ENCODE measurements at regions not wholly inside any gene's neighbourhood (a gene's known extent, or its start where the extent isn't known, plus 50 kb on each side); places are given as distances from the start of the nearest gene placed in this dataset.
"Not testable (repeated sequence)": the region's sequence is repeated elsewhere in the genome, so short reads cannot be mapped to it uniquely, and the experiment has no call there.

- Histone ChIP-seq H3K36me3 (ENCODE audit: control insufficient read depth, insufficient read depth, low read length) (no peaks in the 10 kb centered on the region), H3K9ac (ENCODE audit: low read length) (no peak overlapping the region), H3K4me3 (ENCODE audit: low read length) (no peak overlapping the region), H3K4me1 (ENCODE audit: control insufficient read depth, insufficient read depth, low read length) (no peaks in the 10 kb centered on the region), H3K27me3 (ENCODE audit: control insufficient read depth, insufficient read depth, low read length) (no peaks in the 10 kb centered on the region), H3K9me3 (ENCODE audit: control insufficient read depth, low read length) (no peaks in the 10 kb centered on the region)
Observed at GRCh38 chr9:720239-720881, 121.1 kb upstream of the DMRT1 start.

GRCh38 chr9:722388-722980 is 119.0 kb upstream of the DMRT1 start:
- H3K9ac ChIP-seq (ENCODE audit: low read length), result no peak overlapping the region
- H3K4me1 ChIP-seq (ENCODE audit: control insufficient read depth, insufficient read depth, low read length), result no peaks in the 10 kb centered on the region
- H3K27me3 ChIP-seq (ENCODE audit: control insufficient read depth, insufficient read depth, low read length), result no peaks in the 10 kb centered on the region
- no peaks in the 10 kb centered on the region for H3K36me3 ChIP-seq (ENCODE audit: control insufficient read depth, insufficient read depth, low read length)
- H3K4me3 ChIP-seq (ENCODE audit: low read length), result no peak overlapping the region
- no peaks in the 10 kb centered on the region for H3K9me3 ChIP-seq (ENCODE audit: control insufficient read depth, low read length)

GRCh38 chr9:724461-724860 is 117.0 kb upstream of the DMRT1 start:
- not testable (repeated sequence) for H3K27me3 ChIP-seq (ENCODE audit: control insufficient read depth, insufficient read depth, low read length); H3K4me3 ChIP-seq (ENCODE audit: low read length); H3K9me3 ChIP-seq (ENCODE audit: control insufficient read depth, low read length); H3K4me1 ChIP-seq (ENCODE audit: control insufficient read depth, insufficient read depth, low read length); H3K36me3 ChIP-seq (ENCODE audit: control insufficient read depth, insufficient read depth, low read length); H3K9ac ChIP-seq (ENCODE audit: low read length)

- Histone ChIP-seq H3K27me3 (ENCODE audit: control insufficient read depth, insufficient read depth, low read length) (no peaks in the 10 kb centered on the region), H3K4me3 (ENCODE audit: low read length) (no peak overlapping the region), H3K4me1 (ENCODE audit: control insufficient read depth, insufficient read depth, low read length) (no peaks in the 10 kb centered on the region), H3K9me3 (ENCODE audit: control insufficient read depth, low read length) (no peaks in the 10 kb centered on the region), H3K9ac (ENCODE audit: low read length) (no peak overlapping the region), H3K36me3 (ENCODE audit: control insufficient read depth, insufficient read depth, low read length) (no peaks in the 10 kb centered on the region)
Observed at GRCh38 chr9:726005-726404, 115.5 kb upstream of the DMRT1 start.

GRCh38 chr9:727767-728166 is 113.7 kb upstream of the DMRT1 start:
- no peak overlapping the region for H3K9ac ChIP-seq (ENCODE audit: low read length)
- no peaks in the 10 kb centered on the region for H3K36me3 ChIP-seq (ENCODE audit: control insufficient read depth, insufficient read depth, low read length)

GRCh38 chr9:728535-728934 is 113.0 kb upstream of the DMRT1 start:
- no peak overlapping the region for H3K4me3 ChIP-seq (ENCODE audit: low read length)
- H3K9me3 ChIP-seq (ENCODE audit: control insufficient read depth, low read length), result no peaks in the 10 kb centered on the region
- peaks cover 5% of the 10 kb centered on the region for H3K4me1 ChIP-seq (ENCODE audit: control insufficient read depth, insufficient read depth, low read length)
- no peak overlapping the region for H3K9ac ChIP-seq (ENCODE audit: low read length)
- H3K27me3 ChIP-seq (ENCODE audit: control insufficient read depth, insufficient read depth, low read length), result no peaks in the 10 kb centered on the region
- no peaks in the 10 kb centered on the region for H3K36me3 ChIP-seq (ENCODE audit: control insufficient read depth, insufficient read depth, low read length)

More at GRCh38 chr9:727767-728166, 113.7 kb upstream of the DMRT1 start:
- Histone ChIP-seq H3K4me3 (ENCODE audit: low read length) (no peak overlapping the region), H3K27me3 (ENCODE audit: control insufficient read depth, insufficient read depth, low read length) (no peaks in the 10 kb centered on the region), H3K9me3 (ENCODE audit: control insufficient read depth, low read length) (no peaks in the 10 kb centered on the region), H3K4me1 (ENCODE audit: control insufficient read depth, insufficient read depth, low read length) (peaks cover 5% of the 10 kb centered on the region)

- Histone ChIP-seq H3K9me3 (ENCODE audit: control insufficient read depth, low read length) (no peaks in the 10 kb centered on the region), H3K27me3 (ENCODE audit: control insufficient read depth, insufficient read depth, low read length) (no peaks in the 10 kb centered on the region), H3K9ac (ENCODE audit: low read length) (no peak overlapping the region), H3K36me3 (ENCODE audit: control insufficient read depth, insufficient read depth, low read length) (peaks cover under 1% of the 10 kb centered on the region), H3K4me3 (ENCODE audit: low read length) (no peak overlapping the region), H3K4me1 (ENCODE audit: control insufficient read depth, insufficient read depth, low read length) (peaks cover 5% of the 10 kb centered on the region)
Observed at GRCh38 chr9:731474-731873, 110.0 kb upstream of the DMRT1 start.

- Histone ChIP-seq H3K9ac (ENCODE audit: low read length) (no peak overlapping the region), H3K4me1 (ENCODE audit: control insufficient read depth, insufficient read depth, low read length) (peaks cover 5% of the 10 kb centered on the region), H3K36me3 (ENCODE audit: control insufficient read depth, insufficient read depth, low read length) (peaks cover 9% of the 10 kb centered on the region), H3K9me3 (ENCODE audit: control insufficient read depth, low read length) (no peaks in the 10 kb centered on the region), H3K4me3 (ENCODE audit: low read length) (no peak overlapping the region), H3K27me3 (ENCODE audit: control insufficient read depth, insufficient read depth, low read length) (no peaks in the 10 kb centered on the region)
Observed at GRCh38 chr9:734831-735511, 106.5 kb upstream of the DMRT1 start.

- Histone ChIP-seq H3K4me1 (ENCODE audit: control insufficient read depth, insufficient read depth, low read length) (no peaks in the 10 kb centered on the region), H3K27me3 (ENCODE audit: control insufficient read depth, insufficient read depth, low read length) (no peaks in the 10 kb centered on the region), H3K9ac (ENCODE audit: low read length) (no peak overlapping the region), H3K9me3 (ENCODE audit: control insufficient read depth, low read length) (no peaks in the 10 kb centered on the region), H3K4me3 (ENCODE audit: low read length) (no peak overlapping the region), H3K36me3 (ENCODE audit: control insufficient read depth, insufficient read depth, low read length) (peaks cover 9% of the 10 kb centered on the region)
Observed at GRCh38 chr9:737400-738120, 103.9 kb upstream of the DMRT1 start.

- Histone ChIP-seq H3K9ac (ENCODE audit: low read length) (no peak overlapping the region), H3K4me1 (ENCODE audit: control insufficient read depth, insufficient read depth, low read length) (no peaks in the 10 kb centered on the region), H3K27me3 (ENCODE audit: control insufficient read depth, insufficient read depth, low read length) (no peaks in the 10 kb centered on the region), H3K4me3 (ENCODE audit: low read length) (no peak overlapping the region), H3K9me3 (ENCODE audit: control insufficient read depth, low read length) (no peaks in the 10 kb centered on the region), H3K36me3 (ENCODE audit: control insufficient read depth, insufficient read depth, low read length) (peaks cover 9% of the 10 kb centered on the region)
Observed at GRCh38 chr9:738209-738915, 103.1 kb upstream of the DMRT1 start.

- no peaks in the 10 kb centered on the region for H3K4me1 ChIP-seq (ENCODE audit: control insufficient read depth, insufficient read depth, low read length)
- H3K4me3 ChIP-seq (ENCODE audit: low read length), result no peak overlapping the region
- H3K27me3 ChIP-seq (ENCODE audit: control insufficient read depth, insufficient read depth, low read length), result no peaks in the 10 kb centered on the region
- H3K36me3 ChIP-seq (ENCODE audit: control insufficient read depth, insufficient read depth, low read length), result peaks cover 9% of the 10 kb centered on the region
- no peaks in the 10 kb centered on the region for H3K9me3 ChIP-seq (ENCODE audit: control insufficient read depth, low read length)
- no peak overlapping the region for H3K9ac ChIP-seq (ENCODE audit: low read length)
Observed at GRCh38 chr9:739362-739761, 102.1 kb upstream of the DMRT1 start.
